HepG2 (cell line): ENCODE measurements at regions not wholly inside any gene's neighbourhood (a gene's known extent, or its start where the extent isn't known, plus 50 kb on each side); places are given as distances from the start of the nearest gene placed in this dataset.

Source experiments
- ATAC-seq: fragments of 200-7000 bp; cut with Tn5 transposase; 3 replicates; pipeline ENCODE4 v1.9.1; 2020; ENCODE audit warnings: mild to moderate bottlenecking, moderate library complexity
- BruUV-seq: library from RNA; stranded (reverse); fragments of 400-500 nt; replicated peaks from 2 replicates; lab custom pipeline; 2021; lab: Mats Ljungman, UMichigan
- CTCF ChIA-PET: fragments of 300-600 bp; formaldehyde crosslinking; extraction: SDS; loops from one replicate; lab custom pipeline; 2021; ENCODE audit warnings: low total read pairs, inconsistent platforms, low intra/inter-chr PET ratio; lab: Yijun Ruan, JAX
- POLR2A ChIA-PET: fragments of 350-600 bp; sonication (Branson Sonifier 250); formaldehyde crosslinking; loops from one replicate; lab custom pipeline; 2020; ENCODE audit warnings: antibody characterized with exemption, inconsistent platforms; lab: Yijun Ruan, JAX
- DNase-seq: peaks from one replicate; pipeline ENCODE4 v3.0.0-alpha.2; 2015; ENCODE audit warnings: low spot score
- FAIRE-seq: peaks from 3 replicates; lab custom pipeline; 2011; peaks lifted over from hg19 to GRCh38; lab: Jason Lieb, UNC
- H2AFZ ChIP-seq: one replicate; pipeline ENCODE4 v1.6.1; 2011; ENCODE audit warnings: low read length, inconsistent platforms
- H3K27ac ChIP-seq: fragments of 300-600 bp; 3 replicates; pipeline ENCODE4 v1.8.0; 2011; ENCODE audit warnings: mixed run types, mild to moderate bottlenecking, mixed read lengths, low read length, inconsistent platforms; ENCODE audit not compliant: insufficient read depth; ENCODE audit errors: extremely low read length
- H3K27me3 ChIP-seq, 2 experiments: fragments of 200-600 bp in 1 of 2; 2 replicates in 1 of 2; 3 replicates in 1 of 2; pipeline versions ENCODE4 v1.6.0 to v1.8.0; 2011; ENCODE audit warnings: low read length in 2 of 2, mild to moderate bottlenecking in 2 of 2, moderate library complexity in 2 of 2, inconsistent platforms in 1 of 2; ENCODE audit not compliant: insufficient read depth in 2 of 2, control insufficient read depth in 1 of 2
- H3K36me3 ChIP-seq, 2 experiments: fragments of 200-600 bp in 1 of 2; replicated peaks in 1 of 2; 2 replicates in 1 of 2; 3 replicates in 1 of 2; pipeline versions ENCODE4 v1.5.1 to v1.8.0; 2011; ENCODE audit warnings: low read length in 2 of 2, inconsistent platforms in 1 of 2; ENCODE audit not compliant: insufficient read depth in 2 of 2, control insufficient read depth in 1 of 2
- H3K4me1 ChIP-seq: 2 replicates; pipeline ENCODE4 v1.5.1; 2012; ENCODE audit warnings: low read length, inconsistent platforms; ENCODE audit not compliant: insufficient read depth
- H3K4me2 ChIP-seq: 2 replicates; pipeline ENCODE4 v1.6.0; 2011; ENCODE audit warnings: low read depth, low read length, inconsistent platforms
- H3K4me3 ChIP-seq, 3 experiments: fragments of 200-600 bp in 1 of 3; sonication (generic), shearing (Covaris generic) in 1 of 3; replicated peaks in 1 of 3; 2 replicates each; pipeline ENCODE4 v1.5.1; 2011 to 2016; ENCODE audit warnings: low read length in 3 of 3, inconsistent platforms in 2 of 3, low read depth in 2 of 3, mild to moderate bottlenecking in 2 of 3, control low read depth in 1 of 3, mixed read lengths in 1 of 3; ENCODE audit not compliant: insufficient read depth in 1 of 3
- H3K79me2 ChIP-seq: one replicate; pipeline ENCODE4 v1.6.1; 2011; ENCODE audit warnings: low read length, inconsistent platforms; ENCODE audit not compliant: insufficient read depth
- H3K9ac ChIP-seq: 2 replicates; pipeline ENCODE4 v1.6.0; 2011; ENCODE audit warnings: mild to moderate bottlenecking, low read depth, low read length, inconsistent platforms; ENCODE audit not compliant: insufficient read depth
- H3K9me3 ChIP-seq: 2 replicates; pipeline ENCODE4 v1.5.1; 2012; ENCODE audit warnings: mild to moderate bottlenecking, low read length
- H4K20me1 ChIP-seq: 2 replicates; pipeline ENCODE4 v1.6.0; 2011; ENCODE audit warnings: inconsistent platforms, mild to moderate bottlenecking, low read length, moderate library complexity; ENCODE audit not compliant: insufficient read depth
- AGO2 ChIP-seq: fragments of 200-400 bp; formaldehyde crosslinking; optimal IDR thresholded peaks from 2 replicates; pipeline ENCODE3; 2017; ENCODE audit warnings: mild to moderate bottlenecking, low read depth, low read length, moderate library complexity
- MAFF ChIP-seq: IDR thresholded peaks from 2 replicates; pipeline ENCODE4 v1.6.1; 2011; ENCODE audit warnings: low read depth, low read length, improper control_type of control experiment
- MTA1 ChIP-seq: sonication (generic); formaldehyde crosslinking; IDR thresholded peaks from 2 replicates; pipeline ENCODE4 v1.4.0; 2020; ENCODE audit warnings: missing genetic modification reagents, mild to moderate bottlenecking, borderline replicate concordance
- NR2F2 ChIP-seq: IDR thresholded peaks from 2 replicates; pipeline ENCODE4 v1.6.1; 2012; ENCODE audit warnings: low read depth, inconsistent platforms, borderline replicate concordance
- SNRNP70 ChIP-seq: fragments of 200-400 bp; formaldehyde crosslinking; IDR thresholded peaks from 2 replicates; pipeline ENCODE4 v1.6.1; 2017; ENCODE audit warnings: mild to moderate bottlenecking, low read depth, low read length, moderate library complexity
- TBX2 ChIP-seq: sonication (generic); formaldehyde crosslinking; IDR thresholded peaks from 2 replicates; pipeline ENCODE4 v1.5.0; 2020; ENCODE audit warnings: missing genetic modification reagents, mild to moderate bottlenecking, borderline replicate concordance
- XRCC5 ChIP-seq: fragments of 200-400 bp; formaldehyde crosslinking; optimal IDR thresholded peaks from 2 replicates; pipeline ENCODE3; 2017; ENCODE audit warnings: mild to moderate bottlenecking, low read length
- ZFP36L2 ChIP-seq: sonication (generic); formaldehyde crosslinking; IDR thresholded peaks from 2 replicates; pipeline ENCODE4 v1.4.0; 2020; ENCODE audit warnings: missing genetic modification reagents
- ZNF382 ChIP-seq: sonication (generic); formaldehyde crosslinking; IDR thresholded peaks from 2 replicates; pipeline ENCODE4 v1.5.0; 2020; ENCODE audit warnings: missing genetic modification reagents, mild to moderate bottlenecking, borderline replicate concordance
- ZNF557 ChIP-seq: sonication (generic); formaldehyde crosslinking; IDR thresholded peaks from 2 replicates; pipeline ENCODE4 v1.4.0; 2020; ENCODE audit warnings: missing genetic modification reagents
- ZNF672 ChIP-seq: sonication (generic); formaldehyde crosslinking; IDR thresholded peaks from 2 replicates; pipeline ENCODE4 v1.8.1; 2022; ENCODE audit warnings: missing genetic modification reagents
- ZUFSP ChIP-seq: sonication (generic); formaldehyde crosslinking; IDR thresholded peaks from 2 replicates; pipeline ENCODE4 v1.9.0; 2021; ENCODE audit warnings: missing genetic modification reagents, mild to moderate bottlenecking, borderline replicate concordance
- WGBS: methylation state at CpG from one replicate; pipeline ENCODE4 v1.1.6; 2017; ENCODE audit warnings: low lambda C conversion rate; 5-methylcytosine and 5-hydroxymethylcytosine counted together
- in situ Hi-C: cut with HindIII; loops from 2 replicates; pipeline ENCODE4 v1.10.0; 2017; ENCODE audit warnings: low pct_unique_long_range_greater_than_20kb; ENCODE audit not compliant: extremely low pct_ligation_motif_present
- intact Hi-C: fragments of 100-400 bp; cut with micrococcal nuclease; formaldehyde crosslinking; loops from one replicate; pipeline ENCODE4 v1.10.0; 2022; ENCODE audit not compliant: unreplicated experiment
- TF ChIP-seq, protein P1 (sequence below): sonication (generic); formaldehyde crosslinking; IDR thresholded peaks from 2 replicates; pipeline ENCODE4 v1.4.0; 2020; ENCODE audit warnings: missing genetic modification reagents, borderline replicate concordance
- TF ChIP-seq, protein P2 (sequence below): sonication (generic); formaldehyde crosslinking; IDR thresholded peaks from 2 replicates; pipeline ENCODE4 v1.8.1; 2023; ENCODE audit warnings: mild to moderate bottlenecking, missing genetic modification reagents

DNA sequence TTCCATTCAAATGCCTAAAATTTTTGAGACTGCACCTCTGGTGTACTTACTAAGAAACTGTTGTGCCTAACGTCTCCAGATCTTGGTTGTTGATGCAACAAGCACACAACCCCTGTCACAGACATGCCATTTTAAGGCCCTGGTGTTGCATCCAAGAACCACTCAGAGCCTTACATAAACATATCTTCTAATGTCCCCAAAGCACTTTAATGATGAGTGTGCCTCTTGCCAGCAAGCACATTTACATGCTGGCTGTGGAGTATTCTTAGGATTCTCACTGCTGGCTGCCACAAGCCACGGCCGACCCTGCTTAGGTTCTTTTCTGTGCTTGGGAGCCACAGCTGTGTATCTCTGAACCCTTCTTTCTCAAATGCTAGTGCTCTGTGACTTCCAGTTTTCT, 201.4 kb downstream of the ADAMTS15 start:
- H3K36me3 ChIP-seq: no peaks in the 10 kb centered on the region
- FAIRE-seq: no peak
- H2AFZ ChIP-seq: no peak overlapping the region
- no peak overlapping the region for H3K4me3 ChIP-seq
- 3% methylated on average over 3 of the region's 3 CpGs for WGBS
- in situ Hi-C loops: no loop called here
- TF ChIP-seq TBX2 (CRISPR knock-in tag) (no peak), ZNF557 (CRISPR knock-in tag) (no peak), AGO2 (no peak), ZUFSP (CRISPR knock-in tag) (no peak), XRCC5 (no peak), ZNF382 (no peak), NR2F2 (no peak), ZNF672 (CRISPR knock-in tag) (no peak), MTA1 (CRISPR knock-in tag) (no peak), ZFP36L2 (no peak), MAFF (no peak), SNRNP70 (no peak)
- TF ChIP-seq, protein P1, sequence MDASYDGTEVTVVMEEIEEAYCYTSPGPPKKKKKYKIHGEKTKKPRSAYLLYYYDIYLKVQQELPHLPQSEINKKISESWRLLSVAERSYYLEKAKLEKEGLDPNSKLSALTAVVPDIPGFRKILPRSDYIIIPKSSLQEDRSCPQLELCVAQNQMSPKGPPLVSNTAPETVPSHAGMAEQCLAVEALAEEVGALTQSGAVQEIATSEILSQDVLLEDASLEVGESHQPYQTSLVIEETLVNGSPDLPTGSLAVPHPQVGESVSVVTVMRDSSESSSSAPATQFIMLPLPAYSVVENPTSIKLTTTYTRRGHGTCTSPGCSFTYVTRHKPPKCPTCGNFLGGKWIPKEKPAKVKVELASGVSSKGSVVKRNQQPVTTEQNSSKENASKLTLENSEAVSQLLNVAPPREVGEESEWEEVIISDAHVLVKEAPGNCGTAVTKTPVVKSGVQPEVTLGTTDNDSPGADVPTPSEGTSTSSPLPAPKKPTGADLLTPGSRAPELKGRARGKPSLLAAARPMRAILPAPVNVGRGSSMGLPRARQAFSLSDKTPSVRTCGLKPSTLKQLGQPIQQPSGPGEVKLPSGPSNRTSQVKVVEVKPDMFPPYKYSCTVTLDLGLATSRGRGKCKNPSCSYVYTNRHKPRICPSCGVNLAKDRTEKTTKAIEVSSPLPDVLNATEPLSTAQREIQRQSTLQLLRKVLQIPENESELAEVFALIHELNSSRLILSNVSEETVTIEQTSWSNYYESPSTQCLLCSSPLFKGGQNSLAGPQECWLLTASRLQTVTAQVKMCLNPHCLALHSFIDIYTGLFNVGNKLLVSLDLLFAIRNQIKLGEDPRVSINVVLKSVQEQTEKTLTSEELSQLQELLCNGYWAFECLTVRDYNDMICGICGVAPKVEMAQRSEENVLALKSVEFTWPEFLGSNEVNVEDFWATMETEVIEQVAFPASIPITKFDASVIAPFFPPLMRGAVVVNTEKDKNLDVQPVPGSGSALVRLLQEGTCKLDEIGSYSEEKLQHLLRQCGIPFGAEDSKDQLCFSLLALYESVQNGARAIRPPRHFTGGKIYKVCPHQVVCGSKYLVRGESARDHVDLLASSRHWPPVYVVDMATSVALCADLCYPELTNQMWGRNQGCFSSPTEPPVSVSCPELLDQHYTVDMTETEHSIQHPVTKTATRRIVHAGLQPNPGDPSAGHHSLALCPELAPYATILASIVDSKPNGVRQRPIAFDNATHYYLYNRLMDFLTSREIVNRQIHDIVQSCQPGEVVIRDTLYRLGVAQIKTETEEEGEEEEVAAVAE (CRISPR knock-in tag): no peak
- TF ChIP-seq, protein P2, sequence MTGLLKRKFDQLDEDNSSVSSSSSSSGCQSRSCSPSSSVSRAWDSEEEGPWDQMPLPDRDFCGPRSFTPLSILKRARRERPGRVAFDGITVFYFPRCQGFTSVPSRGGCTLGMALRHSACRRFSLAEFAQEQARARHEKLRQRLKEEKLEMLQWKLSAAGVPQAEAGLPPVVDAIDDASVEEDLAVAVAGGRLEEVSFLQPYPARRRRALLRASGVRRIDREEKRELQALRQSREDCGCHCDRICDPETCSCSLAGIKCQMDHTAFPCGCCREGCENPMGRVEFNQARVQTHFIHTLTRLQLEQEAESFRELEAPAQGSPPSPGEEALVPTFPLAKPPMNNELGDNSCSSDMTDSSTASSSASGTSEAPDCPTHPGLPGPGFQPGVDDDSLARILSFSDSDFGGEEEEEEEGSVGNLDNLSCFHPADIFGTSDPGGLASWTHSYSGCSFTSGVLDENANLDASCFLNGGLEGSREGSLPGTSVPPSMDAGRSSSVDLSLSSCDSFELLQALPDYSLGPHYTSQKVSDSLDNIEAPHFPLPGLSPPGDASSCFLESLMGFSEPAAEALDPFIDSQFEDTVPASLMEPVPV (CRISPR knock-in tag): no peak
- DNase-seq: no peak
- H4K20me1 ChIP-seq: no peaks in the 10 kb centered on the region
- no peak overlapping the region for H3K27ac ChIP-seq
- H3K27me3 ChIP-seq: no peaks in the 10 kb centered on the region
- POLR2A ChIA-PET: no interaction called here
- H3K4me2 ChIP-seq: no peak overlapping the region
- H3K9me3 ChIP-seq: no peaks in the 10 kb centered on the region
- BruUV-seq: no TSS peak
- H3K4me1 ChIP-seq: peaks cover 6% of the 10 kb centered on the region; the same call in 1 of the 2 replicates
- no peak for ATAC-seq
- intact Hi-C loops: no loop called here
- CTCF ChIA-PET: no interaction called here
- H3K79me2 ChIP-seq: no peaks in the 10 kb centered on the region
- H3K9ac ChIP-seq: no peak overlapping the region
